Forelimb muscle (tissue), 1 donor: ENCODE measurements at regions not wholly inside any gene's neighbourhood (a gene's known extent, or its start where the extent isn't known, plus 50 kb on each side); places are given as distances from the start of the nearest gene placed in this dataset.
A peak's percentile ranks its signal among the peaks of the same experiment; 100 is the strongest.

Experiments used
- DNase-seq: peaks from one replicate; pipeline ENCODE4 v3.0.0-alpha.2; 2013; ENCODE audit warnings: low read depth

GRCh38 chr15:98418122-98418521 is 230.2 kb upstream of the IGF1R start:
- DNase-seq = no peak

GRCh38 chr15:98419173-98419780 is 229.1 kb upstream of the IGF1R start:
- no peak for DNase-seq

DNA sequence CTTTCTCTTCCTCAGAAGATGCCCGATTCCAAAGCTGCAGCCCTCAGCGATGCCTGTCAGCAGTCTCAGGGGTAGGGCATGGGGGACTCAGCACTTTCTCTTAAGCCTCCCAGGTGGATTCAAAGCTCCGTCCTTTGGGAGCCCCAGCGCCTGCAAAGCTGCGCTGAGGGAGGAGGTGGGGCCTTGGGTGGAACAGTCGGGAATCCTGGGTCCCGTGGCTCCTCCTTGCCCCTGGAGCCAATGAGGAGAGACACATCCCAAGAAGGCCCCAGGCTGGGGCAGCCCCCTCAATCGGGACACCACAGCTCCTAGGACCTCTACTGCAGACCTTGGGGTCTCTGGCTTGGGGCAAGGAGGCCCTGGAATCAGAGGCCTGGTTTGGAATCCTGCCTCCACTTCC is 227.5 kb upstream of the IGF1R start:
- no peak for DNase-seq

DNA sequence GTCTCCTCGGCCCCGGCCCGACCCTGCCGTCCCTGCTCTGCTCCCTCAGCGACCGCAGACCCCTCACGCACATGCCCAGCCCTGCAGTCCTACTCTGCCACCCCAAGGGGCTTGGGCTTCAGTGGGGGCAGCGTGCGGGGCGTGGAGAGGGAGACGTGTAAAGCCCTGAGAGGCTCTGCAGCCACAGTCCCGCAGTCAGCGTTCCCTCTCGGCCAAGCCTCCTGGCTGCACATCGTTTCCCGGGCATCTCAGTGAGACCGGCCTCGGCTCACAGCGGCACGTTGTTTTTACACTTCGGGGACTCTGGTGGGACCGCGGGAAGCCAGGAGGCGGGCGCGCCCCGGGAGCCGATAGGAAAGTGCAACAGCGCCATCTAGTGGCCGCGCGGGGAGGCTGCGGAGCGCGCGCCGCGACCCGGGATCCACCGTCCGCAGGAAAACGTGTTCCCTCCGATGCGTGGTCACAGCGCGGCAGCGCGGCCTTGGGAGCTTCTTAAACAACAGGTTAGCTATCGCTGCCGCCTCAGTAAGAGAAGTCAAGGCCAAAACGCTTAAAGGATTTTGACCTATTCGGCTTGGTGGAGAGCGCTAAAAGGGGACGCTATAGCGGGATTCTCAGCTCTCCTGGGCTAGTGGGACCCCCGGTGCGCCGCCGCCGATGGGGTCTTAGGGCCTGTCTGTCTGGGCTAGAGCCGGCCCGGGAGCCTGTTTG is 226.8 kb upstream of the IGF1R start:
- no peak for DNase-seq

DNA sequence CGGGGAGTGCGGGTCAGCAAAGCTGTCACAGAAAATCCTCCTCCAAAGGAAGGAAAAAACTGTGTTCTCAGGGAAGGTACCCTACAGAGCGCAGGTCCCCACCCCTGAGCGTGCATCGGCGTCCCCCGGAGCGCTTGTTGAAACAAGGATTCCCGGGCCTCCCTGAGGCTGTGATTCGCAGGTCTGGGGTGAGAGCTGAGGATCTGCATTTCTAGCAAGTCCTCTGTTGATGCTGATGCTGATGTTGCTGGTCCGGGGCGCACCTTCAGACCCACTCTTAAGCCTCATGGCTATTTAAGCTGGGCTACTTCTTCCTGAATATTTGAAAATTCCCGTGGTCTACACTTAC is 226.2 kb upstream of the IGF1R start:
- no peak for DNase-seq

DNA sequence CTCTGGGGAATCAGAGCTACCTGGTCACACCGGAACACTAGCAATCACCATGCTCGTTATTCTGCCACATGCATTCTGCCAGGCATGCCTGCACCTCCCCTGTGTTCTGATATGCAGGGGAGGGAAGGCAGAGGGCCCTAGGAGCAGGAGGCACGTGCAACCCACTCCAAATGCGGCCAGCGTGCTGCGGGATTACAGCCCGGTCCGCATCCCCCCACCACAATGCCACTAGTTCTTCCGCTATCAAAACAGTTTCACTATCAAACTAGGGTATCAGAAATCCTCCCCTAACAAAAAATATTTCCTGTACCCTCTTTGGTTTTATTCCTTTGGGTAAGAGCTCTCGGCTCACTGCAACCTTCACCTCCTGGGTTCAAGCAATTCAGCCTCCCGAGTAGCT is 223.2 kb upstream of the IGF1R start:
- DNase-seq = no peak

DNA sequence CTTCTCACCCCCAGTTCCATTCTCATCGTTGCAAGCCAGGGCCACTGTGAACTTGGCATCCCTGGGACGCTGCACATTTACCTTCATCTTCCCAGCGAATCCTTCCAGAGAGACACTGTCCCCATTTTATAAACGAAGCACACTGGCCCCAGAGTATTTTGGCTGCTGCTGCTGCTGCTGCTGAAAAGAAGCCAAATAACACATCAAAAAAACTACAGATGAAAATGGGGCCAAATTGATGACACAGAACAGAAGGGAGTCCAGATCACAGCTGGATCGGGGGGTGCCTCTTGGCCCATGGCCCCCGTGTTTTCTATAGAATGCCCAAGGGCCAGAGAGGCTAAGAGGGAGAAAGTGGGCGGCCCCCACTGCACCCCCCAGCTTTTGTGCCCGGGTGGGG is 221.0 kb upstream of the IGF1R start:
- no peak for DNase-seq

GRCh38 chr15:98428253-98428989 is 219.9 kb upstream of the IGF1R start:
- DNase-seq = no peak

DNA sequence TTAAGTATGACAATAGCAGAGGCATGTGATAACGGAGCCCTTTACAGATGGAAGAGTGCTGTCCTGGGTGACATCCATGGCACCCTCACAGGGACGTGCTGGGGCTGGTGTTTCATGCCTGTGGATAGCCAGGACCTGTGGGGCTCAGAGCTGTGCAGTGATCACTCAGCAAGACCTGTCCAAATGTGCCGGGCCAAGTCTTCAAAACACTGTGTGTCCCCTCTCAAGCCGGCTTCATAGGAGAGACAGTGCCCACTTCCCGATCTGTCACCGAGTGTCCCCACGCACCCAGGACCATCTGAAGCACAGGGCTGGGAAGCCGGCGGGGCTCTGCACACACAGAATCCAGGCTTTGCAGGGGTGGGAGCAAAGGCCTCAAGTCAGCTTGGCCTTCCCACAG is 217.2 kb upstream of the IGF1R start:
- no peak for DNase-seq

DNA sequence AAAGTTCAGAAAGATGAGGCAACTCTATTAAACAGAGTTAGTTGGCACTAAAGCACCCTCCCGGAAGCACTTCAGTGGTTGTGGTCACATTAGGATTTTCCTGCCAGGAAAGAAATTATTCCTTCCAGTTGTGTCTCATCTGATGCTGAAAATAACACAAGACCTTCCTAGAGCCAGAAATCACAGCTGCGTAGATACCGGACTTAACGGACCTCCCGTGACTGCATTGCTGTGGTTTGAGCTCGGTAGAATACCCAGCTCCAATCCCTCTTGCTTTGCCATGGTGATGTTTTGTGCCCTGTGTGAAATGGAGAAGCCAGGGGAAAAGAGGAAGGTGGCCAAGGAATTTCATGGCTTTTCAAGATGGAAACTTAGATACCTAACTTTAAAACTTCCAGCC is 215.0 kb upstream of the IGF1R start:
- peak; percentile 60 for DNase-seq

- DNase-seq = no peak
Observed at GRCh38 chr15:98433856-98434255, 214.5 kb upstream of the IGF1R start.

GRCh38 chr15:98437752-98438151 is 210.6 kb upstream of the IGF1R start:
- DNase-seq = no peak

DNA sequence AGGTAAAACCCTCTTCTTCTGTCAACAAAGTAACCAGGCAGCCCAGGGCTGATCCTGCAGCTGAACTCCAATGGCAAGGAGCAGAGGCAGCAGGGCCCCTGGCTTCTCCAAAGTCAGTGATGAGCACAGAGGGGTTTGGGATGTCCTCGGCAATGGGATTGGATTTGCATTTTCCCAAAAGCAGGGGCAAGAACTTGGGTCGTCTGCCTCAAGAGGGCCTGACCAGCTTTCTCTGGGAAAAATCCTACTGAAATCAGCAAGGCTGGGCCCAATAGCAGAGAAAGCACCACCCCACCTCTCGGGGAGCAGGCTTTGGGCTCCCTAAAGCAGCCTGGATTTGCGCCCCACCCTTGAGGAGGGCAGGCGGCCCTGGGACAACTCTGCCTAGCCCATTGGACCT is 210.0 kb upstream of the IGF1R start:
- no peak for DNase-seq

DNA sequence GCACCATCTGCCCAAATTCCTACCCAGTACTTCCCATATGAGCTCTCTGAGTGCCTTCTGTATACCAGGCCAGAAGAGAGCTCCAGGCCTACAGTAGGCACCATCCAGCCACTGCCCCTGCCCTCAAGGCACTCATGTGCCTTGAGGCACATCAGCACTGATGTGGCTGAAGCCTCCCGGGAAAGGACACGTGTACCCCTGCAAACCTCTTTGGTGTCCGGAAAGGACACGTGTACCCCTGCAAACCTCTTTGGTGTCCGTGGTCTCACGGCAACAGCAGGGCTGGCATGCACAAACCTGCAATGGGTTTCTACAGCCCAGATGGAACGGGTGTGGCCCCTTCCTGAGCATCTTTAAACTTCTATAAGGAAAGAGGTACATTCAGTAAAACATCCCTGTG is 209.4 kb upstream of the IGF1R start:
- DNase-seq = no peak

- DNase-seq = no peak
Observed at GRCh38 chr15:98439523-98439942, 208.8 kb upstream of the IGF1R start.

GRCh38 chr15:98440917-98441316 is 207.4 kb upstream of the IGF1R start:
- DNase-seq = no peak

GRCh38 chr15:98441599-98441998 is 206.7 kb upstream of the IGF1R start:
- no peak for DNase-seq

DNA sequence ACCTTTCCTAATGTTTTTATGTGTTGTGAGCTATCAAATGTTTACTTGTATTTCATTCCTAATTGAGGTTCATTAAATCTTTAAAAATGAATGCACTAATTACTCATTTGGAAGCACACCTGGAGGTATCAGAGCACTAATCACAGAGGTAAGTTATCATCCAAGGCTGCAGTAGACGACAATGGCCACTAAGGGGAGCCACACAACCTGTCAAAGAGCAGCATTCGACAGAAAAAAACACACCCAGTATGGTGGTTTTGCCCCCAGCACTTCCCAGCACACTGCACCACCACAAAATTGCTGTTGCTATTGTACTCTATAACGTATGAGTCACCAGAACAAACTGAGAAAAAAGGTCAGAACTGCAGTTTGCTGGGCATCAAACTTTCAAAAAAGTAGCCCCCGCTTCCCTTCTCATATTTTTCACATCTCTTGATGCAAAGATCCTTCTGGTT is 205.9 kb upstream of the IGF1R start:
- no peak for DNase-seq

- no peak for DNase-seq
Observed at GRCh38 chr15:98442901-98443300, 205.4 kb upstream of the IGF1R start.

DNA sequence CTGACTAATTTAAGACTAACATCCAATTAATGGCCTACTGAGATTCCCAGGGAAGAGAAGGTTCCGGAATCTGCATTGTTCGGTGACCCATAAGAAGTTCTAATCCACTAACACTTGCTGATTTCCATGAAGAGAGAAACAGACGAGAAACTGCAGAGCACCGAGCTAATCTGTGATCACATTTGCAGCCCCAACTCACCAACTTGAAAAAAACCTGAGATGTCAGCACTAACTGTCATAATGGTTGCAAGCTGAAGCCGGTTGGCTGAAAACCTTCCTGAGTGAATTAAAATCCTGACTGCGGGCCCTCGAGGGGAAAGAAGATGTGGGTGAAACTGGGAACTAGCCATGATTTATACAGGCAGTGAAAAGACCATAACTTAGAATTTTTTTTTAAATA is 204.8 kb upstream of the IGF1R start:
- DNase-seq = no peak

GRCh38 chr15:98444138-98444537 is 204.2 kb upstream of the IGF1R start:
- no peak for DNase-seq

- no peak for DNase-seq
Observed at GRCh38 chr15:98445315-98445714, 203.0 kb upstream of the IGF1R start.

DNA sequence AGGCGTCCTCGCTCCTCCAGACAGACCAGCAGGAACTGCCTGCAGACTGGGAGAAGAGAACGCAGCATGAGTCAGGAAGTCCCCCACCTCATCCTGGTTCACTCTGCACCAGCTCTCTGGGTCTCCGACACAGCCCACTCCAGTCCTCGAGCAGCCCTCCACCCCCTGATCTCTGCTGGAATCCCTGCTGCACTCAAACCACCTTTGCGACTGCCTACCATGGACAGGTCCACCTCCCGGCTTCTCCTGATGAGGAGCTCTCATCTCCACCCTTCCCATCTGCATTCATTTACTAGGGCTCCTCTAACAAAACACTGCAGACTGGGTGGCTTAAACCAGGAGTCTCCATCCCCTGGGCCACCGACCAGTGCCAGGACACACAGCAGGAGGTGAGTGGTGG is 202.3 kb upstream of the IGF1R start:
- DNase-seq = no peak
